HepG2 (cell line): ENCODE measurements at regions not wholly inside any gene's neighbourhood (a gene's known extent, or its start where the extent isn't known, plus 50 kb on each side); places are given as distances from the start of the nearest gene placed in this dataset.

Experiments
- CEBPB ChIP-seq: IDR thresholded peaks from 2 replicates; pipeline ENCODE4 v1.6.1; 2011; ENCODE audit warnings: low read depth, low read length, improper control_type of control experiment, borderline replicate concordance
- CTCF ChIP-seq: sonication (generic); formaldehyde crosslinking; IDR thresholded peaks from 2 replicates; pipeline ENCODE4 v1.5.0; 2020; ENCODE audit warnings: mild to moderate bottlenecking, missing genetic modification reagents, moderate library complexity
- EP300 ChIP-seq, 3 experiments: sonication (generic) in 1 of 3; formaldehyde crosslinking in 1 of 3; IDR thresholded peaks; 2 replicates each; pipeline versions ENCODE4 v1.5.1 to v1.6.1; 2011 to 2020; ENCODE audit warnings: low read depth in 2 of 3, low read length in 2 of 3, borderline replicate concordance in 1 of 3, improper control_type of control experiment in 1 of 3, mild to moderate bottlenecking in 1 of 3, missing genetic modification reagents in 1 of 3, moderate library complexity in 1 of 3
- ETV6 ChIP-seq: sonication (generic); formaldehyde crosslinking; conservative IDR thresholded peaks from 2 replicates; pipeline ENCODE4 v1.4.0; 2020; ENCODE audit warnings: missing genetic modification reagents
- EZH2 ChIP-seq: conservative IDR thresholded peaks from 2 replicates; pipeline ENCODE4 v1.6.1; 2012; ENCODE audit warnings: mild to moderate bottlenecking, low read depth, low read length, moderate library complexity
- KDM6A ChIP-seq: IDR thresholded peaks from 2 replicates; pipeline ENCODE4 v1.6.1; 2016; ENCODE audit warnings: low read depth
- NFE2L1 ChIP-seq: sonication (generic); formaldehyde crosslinking; IDR thresholded peaks from 2 replicates; pipeline ENCODE4 v1.4.0; 2020; ENCODE audit warnings: missing genetic modification reagents, mild to moderate bottlenecking, borderline replicate concordance
- POLR2A ChIP-seq, 2 experiments: IDR thresholded peaks; 2 replicates each; pipeline ENCODE4 v1.6.1; 2011; ENCODE audit warnings: low read depth in 2 of 2, low read length in 2 of 2, mild to moderate bottlenecking in 1 of 2, moderate library complexity in 1 of 2; ENCODE audit not compliant: insufficient read depth in 1 of 2
- SAP130 ChIP-seq: IDR thresholded peaks from 2 replicates; pipeline ENCODE4 v1.6.1; 2016; ENCODE audit warnings: low read depth
- SP1 ChIP-seq, 2 experiments: fragments of 450-650 bp in 1 of 2; sonication (generic) in 1 of 2; formaldehyde crosslinking in 1 of 2; IDR thresholded peaks; 2 replicates each; pipeline versions ENCODE4 v1.4.0 to v1.6.1; 2016 to 2020; ENCODE audit warnings: missing genetic modification reagents in 1 of 2
- USF2 ChIP-seq, 2 experiments: sonication (generic) in 1 of 2; formaldehyde crosslinking in 1 of 2; IDR thresholded peaks; 2 replicates each; pipeline versions ENCODE4 v1.5.1 to v1.6.1; 2011 to 2020; ENCODE audit warnings: borderline replicate concordance in 1 of 2, low read depth in 1 of 2, low read length in 1 of 2, mild to moderate bottlenecking in 1 of 2, missing genetic modification reagents in 1 of 2, moderate library complexity in 1 of 2
- ZBTB1 ChIP-seq: sonication (generic); formaldehyde crosslinking; IDR thresholded peaks from 2 replicates; pipeline ENCODE4 v1.4.0; 2020; ENCODE audit warnings: missing genetic modification reagents, borderline replicate concordance
- ZNF136 ChIP-seq: sonication (generic); formaldehyde crosslinking; IDR thresholded peaks from 2 replicates; pipeline ENCODE4 v1.8.1; 2022; ENCODE audit warnings: low read depth, mild to moderate bottlenecking, moderate library complexity, missing genetic modification reagents
- ZNF879 ChIP-seq: sonication (generic); formaldehyde crosslinking; IDR thresholded peaks from 2 replicates; pipeline ENCODE4 v1.8.1; 2023; ENCODE audit warnings: missing genetic modification reagents

- TF ChIP-seq NFE2L1 (CRISPR knock-in tag), result no peak
- TF ChIP-seq SP1 (IDR thresholded peaks at IDR 0.05), result no peak
- TF ChIP-seq SP1 (CRISPR knock-in tag; IDR thresholded peaks at IDR 0.05), result no peak
- no peak for TF ChIP-seq KDM6A
- no peak for TF ChIP-seq SAP130 (CRISPR knock-in tag)
- TF ChIP-seq USF2 (IDR thresholded peaks at IDR 0.05; ENCODE audit: low read depth, low read length), result no peak
- TF ChIP-seq USF2 (CRISPR knock-in tag; IDR thresholded peaks at IDR 0.05; ENCODE audit: borderline replicate concordance), result no peak
- no peak for TF ChIP-seq ZNF879 (CRISPR knock-in tag)
- no peak for TF ChIP-seq EP300 (IDR thresholded peaks at IDR 0.05; ENCODE audit: low read depth in 2 of 2, low read length in 2 of 2)
- TF ChIP-seq EP300 (CRISPR knock-in tag; IDR thresholded peaks at IDR 0.05; ENCODE audit: borderline replicate concordance), result no peak
- TF ChIP-seq POLR2A (IDR thresholded peaks at IDR 0.05; ENCODE audit: insufficient read depth in 1 of 2, low read depth in 2 of 2, low read length in 2 of 2), result no peak
- no peak for TF ChIP-seq EZH2
- TF ChIP-seq ZBTB1, result no peak
- no peak for TF ChIP-seq ZNF136 (CRISPR knock-in tag)
- no peak for TF ChIP-seq ETV6
- TF ChIP-seq CTCF (CRISPR knock-in tag), result no peak
- TF ChIP-seq CEBPB, result no peak
Measured at GRCh38 chr7:9391984-9392383, 958.6 kb downstream of the NXPH1 start.
